GM21447 (cell line): ENCODE measurements at regions not wholly inside any gene's neighbourhood (a gene's known extent, or its start where the extent isn't known, plus 50 kb on each side); places are given as distances from the start of the nearest gene placed in this dataset.

Experiments used
- ATAC-seq: cut with Tn5 transposase; IDR thresholded peaks from one replicate; pipeline ENCODE4 v1.9.1; 2021; ENCODE audit not compliant: unreplicated experiment

DNA sequence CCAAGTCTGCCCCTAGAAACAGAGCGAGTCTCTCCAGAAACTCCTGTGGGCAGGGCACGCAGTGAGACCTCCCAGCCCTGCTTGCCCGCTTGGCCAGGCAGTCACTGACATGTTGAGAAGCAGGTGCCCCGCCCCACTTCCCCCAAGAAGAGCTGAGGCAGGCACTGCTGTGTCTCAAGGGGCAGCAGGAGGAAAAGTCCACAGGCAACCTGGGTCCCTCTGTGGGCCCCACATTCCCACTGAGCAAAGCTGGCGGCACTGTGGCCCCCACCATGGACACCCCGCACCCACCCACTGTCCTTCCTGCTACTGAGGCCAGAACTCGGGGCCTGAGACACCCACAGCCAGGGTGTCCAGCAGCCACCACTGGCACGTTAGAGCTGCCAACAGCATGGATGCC, 137.3 kb upstream of the NKX1-1 start:
- ATAC-seq, result no peak

- ATAC-seq, result no peak
Measured at GRCh38 chr4:1542516-1543320, 136.5 kb upstream of the NKX1-1 start.

DNA sequence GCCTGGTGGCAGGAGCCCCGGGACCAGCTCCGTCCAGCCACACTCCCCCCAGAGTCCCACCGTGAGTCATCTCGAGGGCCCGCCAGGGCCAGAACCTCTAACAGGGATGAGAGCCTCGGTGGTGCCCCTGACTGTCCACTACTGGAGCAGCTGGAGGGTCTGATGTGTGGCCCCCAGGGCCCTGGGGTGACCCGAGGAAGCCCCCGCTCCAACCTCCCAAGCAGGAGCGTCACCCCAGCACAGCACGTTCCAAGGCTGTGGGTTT, 135.9 kb upstream of the NKX1-1 start:
- ATAC-seq, result no peak

DNA sequence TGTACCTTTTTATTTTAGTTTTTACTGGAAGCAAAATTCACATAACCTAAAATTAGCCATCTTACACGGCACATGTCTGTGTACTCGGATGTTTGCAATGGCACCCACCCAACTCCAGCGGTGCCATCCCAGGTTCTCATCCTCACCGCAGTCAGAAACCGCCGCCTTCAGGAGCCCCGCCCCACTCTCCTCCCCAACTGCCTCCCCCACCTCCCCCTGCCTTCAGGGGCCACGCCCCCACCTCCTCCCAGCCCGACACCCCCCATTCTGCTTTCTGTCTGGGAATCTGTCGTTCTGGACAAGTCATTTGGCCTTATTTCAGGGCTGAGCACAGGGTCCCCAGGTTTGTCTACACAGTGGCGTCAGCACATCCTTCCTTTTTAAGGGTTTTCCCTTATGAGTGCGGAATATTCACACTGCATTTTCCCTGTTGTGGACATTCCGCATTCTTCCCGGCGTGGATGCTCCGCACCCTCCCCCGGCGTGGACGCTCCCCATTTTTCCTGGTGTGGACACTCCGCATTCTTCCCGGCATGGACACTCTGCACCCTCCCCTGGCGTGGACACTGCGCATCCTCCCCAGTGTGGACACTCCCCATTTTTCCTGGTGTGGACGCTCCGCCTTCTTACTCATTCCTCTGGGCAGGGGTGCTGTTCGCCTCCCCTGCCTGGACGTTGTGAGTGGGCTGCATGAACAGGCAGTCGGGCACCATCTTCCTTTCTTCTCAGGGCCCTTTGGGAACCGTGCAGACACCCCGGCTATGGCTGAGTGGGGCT, 135.4 kb upstream of the NKX1-1 start:
- no peak for ATAC-seq

GRCh38 chr4:1540601-1541375, 134.5 kb upstream of the NKX1-1 start:
- ATAC-seq, result no peak

- no peak for ATAC-seq
Measured at GRCh38 chr4:1539859-1540600, 133.8 kb upstream of the NKX1-1 start.

GRCh38 chr4:1538941-1539772, 132.9 kb upstream of the NKX1-1 start:
- no peak for ATAC-seq

DNA sequence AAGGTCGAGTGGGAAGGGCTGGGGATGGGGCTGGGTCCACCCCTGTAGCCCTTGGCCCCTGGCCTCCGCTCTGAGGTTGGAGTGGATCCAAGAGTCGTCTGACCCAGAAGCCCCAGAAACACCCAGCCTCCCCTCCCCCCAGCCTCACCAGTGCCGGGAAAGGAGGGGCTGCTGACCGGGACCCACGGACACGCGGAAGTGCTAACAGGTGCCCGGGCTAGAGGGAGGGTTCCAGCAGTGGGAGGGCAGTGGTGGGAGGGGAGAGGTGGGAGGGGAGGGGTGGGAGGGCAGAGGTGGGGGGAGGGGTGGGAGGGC, 131.8 kb upstream of the NKX1-1 start:
- no peak for ATAC-seq

GRCh38 chr4:1537410-1538095, 131.3 kb upstream of the NKX1-1 start:
- no peak for ATAC-seq

- ATAC-seq, result no peak
Measured at GRCh38 chr4:1536579-1537409, 130.6 kb upstream of the NKX1-1 start.

- no peak for ATAC-seq
Measured at GRCh38 chr4:1535926-1536578, 129.8 kb upstream of the NKX1-1 start.

DNA sequence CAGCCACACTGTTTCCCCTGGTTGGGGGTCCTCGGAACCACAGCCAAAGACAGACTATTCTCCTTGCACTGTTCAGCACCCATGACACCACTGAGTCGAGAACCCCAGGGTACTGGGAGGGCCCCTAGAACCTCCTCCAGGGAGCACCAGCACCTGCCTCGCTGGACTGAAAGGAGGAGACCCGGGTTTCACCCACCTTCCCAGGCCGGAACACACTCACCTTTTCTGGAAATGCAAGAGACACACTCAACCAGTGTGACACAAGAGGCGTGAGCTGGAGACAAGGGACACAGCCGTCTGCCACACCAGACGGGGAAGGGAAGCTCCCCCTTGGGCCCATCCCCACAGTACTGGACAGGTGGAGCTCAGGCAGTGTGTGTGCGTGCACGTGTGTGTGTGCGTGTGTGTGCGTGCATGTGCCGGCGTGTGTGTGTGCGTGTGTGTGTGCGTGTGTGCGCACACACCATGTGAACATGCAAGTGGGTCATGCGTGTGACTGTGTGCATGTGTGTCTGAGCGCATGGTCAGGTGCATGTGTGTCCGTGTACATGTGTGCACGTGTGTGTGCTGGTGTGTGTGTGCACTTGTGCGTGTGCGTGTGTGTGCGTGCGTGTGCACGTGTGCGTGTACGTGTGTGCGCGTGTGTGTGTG, 128.8 kb upstream of the NKX1-1 start:
- no peak for ATAC-seq

DNA sequence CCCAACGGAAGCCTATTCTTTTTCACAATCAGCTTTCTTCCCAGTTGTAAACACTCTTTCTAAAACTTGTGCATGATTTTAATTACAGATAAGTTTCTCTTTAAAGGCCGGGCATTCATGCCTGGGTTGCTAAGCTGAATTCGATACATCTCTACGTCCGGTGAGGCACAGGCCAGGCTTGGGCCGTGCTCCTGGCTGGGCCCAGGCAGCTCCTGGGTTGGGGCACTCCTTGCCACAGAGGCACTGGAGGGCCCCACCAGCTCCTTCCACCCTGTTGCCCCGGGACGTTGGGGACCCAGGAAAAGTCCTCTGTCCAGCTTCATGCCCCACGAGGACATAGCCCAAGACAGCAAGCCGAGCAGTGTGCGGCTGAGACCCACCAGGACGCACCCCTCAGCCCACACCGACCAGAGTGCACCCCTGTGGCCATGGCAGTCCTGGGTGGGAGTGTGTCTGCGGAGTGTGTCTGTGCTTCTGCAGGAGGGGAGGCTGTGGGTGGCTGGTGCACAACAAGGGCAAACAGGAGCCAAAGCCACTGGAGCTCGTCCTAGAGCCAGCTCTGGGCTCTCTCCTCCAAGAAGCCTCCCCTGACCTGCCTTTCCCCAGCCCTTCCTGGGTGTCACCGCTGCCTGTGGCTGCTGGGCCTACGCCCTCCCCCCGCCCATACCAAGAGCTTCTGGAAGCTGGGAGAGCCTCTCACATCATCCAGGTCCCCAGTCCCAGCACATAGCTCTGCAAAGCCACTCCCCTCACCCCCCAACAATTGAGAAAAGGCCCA, 128.0 kb upstream of the NKX1-1 start:
- ATAC-seq, result no peak

DNA sequence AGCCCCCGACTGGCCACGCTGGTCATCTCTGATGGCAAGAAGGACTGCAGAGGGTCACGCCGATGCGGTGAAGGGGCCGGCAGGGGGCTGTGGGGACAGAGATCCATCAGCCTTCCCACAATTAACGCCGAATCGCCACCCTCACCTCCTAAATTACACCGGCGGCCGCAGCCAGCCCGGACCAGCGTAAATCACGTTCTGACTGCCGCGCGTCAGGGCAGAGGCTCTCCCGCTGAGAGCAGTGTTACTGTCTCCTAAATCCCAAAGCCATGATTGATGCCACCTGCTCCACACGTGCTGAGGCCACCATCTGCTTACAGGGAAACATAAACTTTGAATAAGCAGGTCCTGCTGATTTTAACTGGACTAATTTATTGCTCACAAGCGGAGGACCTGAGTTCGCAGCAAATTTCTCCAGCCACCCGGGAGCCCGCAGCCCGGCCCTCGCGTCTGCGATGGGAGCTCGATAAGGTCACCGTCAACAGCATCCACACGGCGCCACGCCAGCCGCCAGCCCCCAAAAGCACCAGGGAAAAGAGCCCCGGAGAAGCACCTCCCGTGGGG, 127.3 kb upstream of the NKX1-1 start:
- no peak for ATAC-seq

DNA sequence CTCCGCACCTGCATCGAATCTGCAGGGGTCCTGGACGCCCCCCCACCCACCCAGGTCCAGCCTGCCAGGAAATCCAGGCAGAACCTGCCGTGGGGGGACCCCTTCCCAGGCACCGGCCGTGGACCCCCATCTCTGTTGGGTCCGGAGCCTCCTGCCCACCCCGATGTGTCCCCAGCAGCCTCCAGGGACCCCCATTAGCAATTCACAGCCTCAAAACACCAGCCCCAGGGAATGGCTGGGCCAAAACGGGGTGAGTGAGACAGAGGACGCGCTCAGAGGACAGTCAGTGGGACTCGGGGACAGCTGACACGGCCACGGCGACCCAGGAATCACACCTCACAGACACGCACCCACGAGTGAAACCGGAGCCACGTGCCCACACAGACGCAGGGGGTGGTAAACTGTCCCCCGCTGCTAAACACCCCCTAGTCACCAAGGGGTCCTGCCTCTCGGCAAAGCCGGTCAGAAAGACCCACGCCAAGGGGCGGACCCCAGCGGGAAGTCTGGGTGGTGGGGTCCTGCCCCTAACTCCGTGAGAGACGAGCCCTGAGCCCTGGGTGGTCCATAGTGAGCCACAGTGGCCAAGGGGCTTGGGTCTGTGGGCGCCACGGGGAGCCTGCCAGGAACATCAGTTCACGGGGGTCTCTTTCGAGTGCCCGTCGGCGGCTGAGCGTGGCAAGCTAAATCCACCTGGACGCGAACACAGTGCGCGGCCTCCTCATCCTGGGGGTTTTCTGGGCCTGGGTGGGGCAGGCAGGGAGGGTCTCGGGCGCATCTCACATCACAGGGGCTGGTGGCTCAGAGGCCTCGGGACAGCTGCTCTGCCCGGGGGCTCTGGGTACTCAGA, 126.5 kb upstream of the NKX1-1 start:
- ATAC-seq, result no peak
